ENCODE measurements at regions not wholly inside any gene's neighbourhood (a gene's known extent, or its start where the extent isn't known, plus 50 kb on each side); places are given as distances from the start of the nearest gene placed in this dataset.
A peak's percentile ranks its signal among the peaks of the same experiment; 100 is the strongest.

DNA sequence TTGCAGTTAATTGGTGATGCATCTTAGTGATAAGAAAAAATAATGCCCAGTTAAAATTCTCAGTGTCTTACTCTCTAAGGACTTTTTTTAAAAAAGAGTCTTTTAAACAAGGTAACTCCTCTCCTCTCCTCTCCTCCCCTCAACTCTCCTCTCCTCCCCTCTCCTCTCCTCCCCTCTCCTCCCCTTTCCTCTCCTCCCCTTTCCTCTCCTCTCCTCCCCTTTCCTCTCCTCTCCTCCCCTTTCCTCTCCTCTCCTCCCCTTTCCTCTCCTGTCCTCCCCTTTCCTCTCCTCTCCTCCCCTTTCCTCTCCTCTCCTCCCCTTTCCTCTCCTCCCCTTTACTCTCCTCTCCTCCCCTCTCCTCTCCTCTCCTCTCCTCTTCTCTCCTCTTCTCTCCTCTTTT, 675.9 kb upstream of the RBFOX1 start:
- DNase-seq (ENCODE audit: low read depth) = no peak
- no peak for TF ChIP-seq POLR2A (IDR thresholded peaks at IDR 0.05; ENCODE audit: extremely low read depth, insufficient read length)
- TF ChIP-seq MAX (IDR thresholded peaks at IDR 0.05; ENCODE audit: low read depth, low read length) = no peak
- H3K4me3 ChIP-seq (ENCODE audit: low read depth, low read length) = no peak overlapping the region

DNA sequence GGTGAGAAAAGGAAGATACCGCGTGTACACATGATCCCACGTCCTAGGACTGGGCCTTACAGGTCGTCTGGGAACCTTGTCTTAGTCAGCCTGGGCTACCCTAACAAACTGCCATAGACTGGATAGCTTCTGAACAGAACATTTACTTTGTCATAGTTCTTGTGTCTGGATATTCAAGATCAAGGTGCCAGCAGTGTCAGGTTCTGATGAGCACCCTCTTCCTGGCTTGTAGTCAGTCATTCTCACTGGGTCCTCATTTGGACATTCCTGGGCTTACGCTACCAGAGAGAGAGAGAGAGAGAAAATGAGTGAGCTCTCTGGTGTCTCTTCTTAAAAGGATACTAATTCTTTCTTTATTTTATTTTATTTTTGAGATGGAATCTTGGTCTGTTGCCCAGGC, 685.8 kb upstream of the RBFOX1 start:
- TF ChIP-seq POLR2A (IDR thresholded peaks at IDR 0.05; ENCODE audit: extremely low read depth, insufficient read length) = no peak
- TF ChIP-seq, protein P1, sequence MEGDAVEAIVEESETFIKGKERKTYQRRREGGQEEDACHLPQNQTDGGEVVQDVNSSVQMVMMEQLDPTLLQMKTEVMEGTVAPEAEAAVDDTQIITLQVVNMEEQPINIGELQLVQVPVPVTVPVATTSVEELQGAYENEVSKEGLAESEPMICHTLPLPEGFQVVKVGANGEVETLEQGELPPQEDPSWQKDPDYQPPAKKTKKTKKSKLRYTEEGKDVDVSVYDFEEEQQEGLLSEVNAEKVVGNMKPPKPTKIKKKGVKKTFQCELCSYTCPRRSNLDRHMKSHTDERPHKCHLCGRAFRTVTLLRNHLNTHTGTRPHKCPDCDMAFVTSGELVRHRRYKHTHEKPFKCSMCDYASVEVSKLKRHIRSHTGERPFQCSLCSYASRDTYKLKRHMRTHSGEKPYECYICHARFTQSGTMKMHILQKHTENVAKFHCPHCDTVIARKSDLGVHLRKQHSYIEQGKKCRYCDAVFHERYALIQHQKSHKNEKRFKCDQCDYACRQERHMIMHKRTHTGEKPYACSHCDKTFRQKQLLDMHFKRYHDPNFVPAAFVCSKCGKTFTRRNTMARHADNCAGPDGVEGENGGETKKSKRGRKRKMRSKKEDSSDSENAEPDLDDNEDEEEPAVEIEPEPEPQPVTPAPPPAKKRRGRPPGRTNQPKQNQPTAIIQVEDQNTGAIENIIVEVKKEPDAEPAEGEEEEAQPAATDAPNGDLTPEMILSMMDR (IDR thresholded peaks at IDR 0.05; ENCODE audit: low read depth, low read length) = no peak
- TF ChIP-seq MYC (IDR thresholded peaks at IDR 0.05; ENCODE audit: low read depth, low read length) = no peak
- TF ChIP-seq MAX (IDR thresholded peaks at IDR 0.05; ENCODE audit: low read depth, low read length) = no peak
- H3K4me3 ChIP-seq (ENCODE audit: low read depth, low read length) = no peak overlapping the region

GRCh38 chr16:6645768-6646568, 686.7 kb upstream of the RBFOX1 start:
- H3K4me3 ChIP-seq (ENCODE audit: low read depth, low read length) = no peak overlapping the region
- no peak for DNase-seq (ENCODE audit: low read depth)
- TF ChIP-seq POLR2A (IDR thresholded peaks at IDR 0.05; ENCODE audit: extremely low read depth, insufficient read length) = no peak
- TF ChIP-seq MYC (IDR thresholded peaks at IDR 0.05; ENCODE audit: low read depth, low read length) = no peak
- TF ChIP-seq, protein P1 (IDR thresholded peaks at IDR 0.05; ENCODE audit: low read depth, low read length) = no peak
- no peak for TF ChIP-seq MAX (IDR thresholded peaks at IDR 0.05; ENCODE audit: low read depth, low read length)

More for the DNA sequence above, 685.8 kb upstream of the RBFOX1 start:
- DNase-seq (ENCODE audit: low read depth) = no peak

DNA sequence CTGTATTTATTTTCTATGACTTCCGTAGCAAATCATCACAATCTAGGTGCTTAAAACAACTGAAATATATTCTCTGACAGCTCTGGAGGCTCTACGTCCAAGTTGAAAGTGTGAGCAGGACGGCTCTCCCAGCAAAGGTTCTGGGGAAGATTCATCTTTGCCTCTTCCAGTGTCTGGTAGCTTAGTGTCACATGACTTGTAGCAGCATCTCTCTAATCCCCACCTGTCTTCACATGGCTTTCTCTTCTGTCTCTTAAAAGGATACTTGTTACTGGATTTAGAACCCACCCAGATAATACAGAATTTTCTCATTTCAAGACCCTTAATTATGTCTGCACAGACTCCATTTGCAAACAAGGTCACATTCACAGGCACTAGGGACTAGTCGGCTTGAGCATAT, 687.7 kb upstream of the RBFOX1 start:
- TF ChIP-seq MYC (IDR thresholded peaks at IDR 0.05; ENCODE audit: low read depth, low read length) (no peak), POLR2A (IDR thresholded peaks at IDR 0.05; ENCODE audit: extremely low read depth, insufficient read length) (no peak), MAX (IDR thresholded peaks at IDR 0.05; ENCODE audit: low read depth, low read length) (no peak)
- TF ChIP-seq, protein P1 (IDR thresholded peaks at IDR 0.05; ENCODE audit: low read depth, low read length) = no peak
- DNase-seq (ENCODE audit: low read depth) = no peak

GRCh38 chr16:6643080-6643686, 689.5 kb upstream of the RBFOX1 start:
- DNase-seq (ENCODE audit: low read depth) = peak; percentile 55
- H3K4me3 ChIP-seq (ENCODE audit: low read depth, low read length) = no peak overlapping the region
- TF ChIP-seq, protein P1 (IDR thresholded peaks at IDR 0.05; ENCODE audit: low read depth, low read length) = peak; percentile 71
- no peak for TF ChIP-seq MAX (IDR thresholded peaks at IDR 0.05; ENCODE audit: low read depth, low read length)

More for the DNA sequence above, 687.7 kb upstream of the RBFOX1 start:
- H3K4me3 ChIP-seq (ENCODE audit: low read depth, low read length) = no peak overlapping the region

DNA sequence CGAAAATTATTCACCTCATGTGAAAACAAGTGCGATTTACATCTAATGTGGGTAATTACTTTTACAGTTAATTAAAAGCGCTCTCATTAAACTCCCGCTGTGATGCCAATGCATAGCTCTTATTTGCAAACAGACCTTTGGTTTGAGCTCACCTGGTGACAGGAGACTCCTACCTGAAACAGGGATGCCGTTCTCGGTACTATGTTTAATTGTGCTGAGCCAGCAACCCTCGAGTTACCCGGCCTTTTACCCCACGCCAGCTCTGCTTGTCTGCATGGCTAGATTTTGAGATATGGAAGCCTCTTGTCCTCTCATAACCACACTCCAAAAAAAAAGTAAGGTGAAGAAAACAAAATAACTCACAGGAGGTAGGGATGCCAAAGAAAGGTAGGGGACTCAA, 690.4 kb upstream of the RBFOX1 start:
- DNase-seq (ENCODE audit: low read depth) = no peak
- TF ChIP-seq POLR2A (IDR thresholded peaks at IDR 0.05; ENCODE audit: extremely low read depth, insufficient read length) (no peak), MAX (IDR thresholded peaks at IDR 0.05; ENCODE audit: low read depth, low read length) (no peak), MYC (IDR thresholded peaks at IDR 0.05; ENCODE audit: low read depth, low read length) (no peak)
- TF ChIP-seq, protein P1 (IDR thresholded peaks at IDR 0.05; ENCODE audit: low read depth, low read length) = no peak
- H3K4me3 ChIP-seq (ENCODE audit: low read depth, low read length) = no peak overlapping the region
